A549 (cell line): ENCODE measurements at regions not wholly inside any gene's neighbourhood (a gene's known extent, or its start where the extent isn't known, plus 50 kb on each side); places are given as distances from the start of the nearest gene placed in this dataset.

Source experiments
- CHD2 ChIP-seq: fragments of 150-350 bp; IDR thresholded peaks from 2 replicates; pipeline ENCODE4 v1.6.1; 2014; ENCODE audit warnings: low read length; ENCODE audit not compliant: partially characterized antibody
- CTCF ChIP-seq: fragments of >200 bp; sonication (Bioruptor Twin); formaldehyde crosslinking; IDR thresholded peaks from 3 replicates; pipeline ENCODE4 v1.5.1; 2016
- HOXB13 ChIP-seq: fragments of 250-450 bp; sonication (Bioruptor Pico); IDR thresholded peaks from 2 replicates; pipeline ENCODE4 v1.5.0; 2020; ENCODE audit warnings: low read depth, mild to moderate bottlenecking, moderate library complexity
- MYC ChIP-seq: IDR thresholded peaks from 2 replicates; pipeline ENCODE4 v1.6.1; 2012; ENCODE audit warnings: mild to moderate bottlenecking, inconsistent platforms, low read length, improper control_type of control experiment, borderline replicate concordance
- POLR2A ChIP-seq: IDR thresholded peaks from 2 replicates; pipeline ENCODE4 v1.6.1; 2012; ENCODE audit warnings: mild to moderate bottlenecking, low read length
- POLR2AphosphoS2 ChIP-seq: conservative IDR thresholded peaks from 2 replicates; pipeline ENCODE4 v1.6.1; 2012; ENCODE audit warnings: low read length, improper control_type of control experiment, inconsistent platforms
- RAD21 ChIP-seq, 2 experiments: fragments of >200 bp in 1 of 2; sonication (Bioruptor Twin) in 1 of 2; formaldehyde crosslinking in 1 of 2; IDR thresholded peaks in 1 of 2; conservative IDR thresholded peaks in 1 of 2; 2 replicates in 1 of 2; 3 replicates in 1 of 2; pipeline ENCODE4 v1.6.1; 2012 to 2018; ENCODE audit warnings: inconsistent platforms in 1 of 2
- REST ChIP-seq: fragments of 200-600 bp; sonication (generic); IDR thresholded peaks from 2 replicates; pipeline ENCODE4 v1.6.1; 2016; ENCODE audit warnings: antibody characterized with exemption, mild to moderate bottlenecking, moderate library complexity
- RNF2 ChIP-seq: fragments of 200-600 bp; sonication (generic); IDR thresholded peaks from 2 replicates; pipeline ENCODE4 v1.6.1; 2016; ENCODE audit warnings: low read depth, mild to moderate bottlenecking, antibody characterized with exemption, moderate library complexity, borderline replicate concordance
- ZNF302 ChIP-seq: fragments of 250-450 bp; sonication (Bioruptor Pico); IDR thresholded peaks from 2 replicates; pipeline ENCODE4 v1.9.0; 2021; ENCODE audit warnings: inconsistent platforms, mild to moderate bottlenecking, moderate library complexity

- no peak for TF ChIP-seq CTCF
- no peak for TF ChIP-seq HOXB13 (CRISPR knock-in tag)
- TF ChIP-seq ZNF302 (CRISPR knock-in tag): no peak
- TF ChIP-seq REST: no peak
- TF ChIP-seq POLR2AphosphoS2: no peak
- TF ChIP-seq POLR2A: no peak
- no peak for TF ChIP-seq MYC
- no peak for TF ChIP-seq CHD2
- no peak for TF ChIP-seq RAD21 (conservative IDR thresholded peaks at IDR 0.05 in 1 of 2, IDR thresholded peaks at IDR 0.05 in 1 of 2)
- TF ChIP-seq RNF2: no peak
These were observed 587.5 kb downstream of the XIRP2 start for GRCh38 chr2:167475791-167476190.
